ENCODE measurements at regions not wholly inside any gene's neighbourhood (a gene's known extent, or its start where the extent isn't known, plus 50 kb on each side); places are given as distances from the start of the nearest gene placed in this dataset.
A peak's percentile ranks its signal among the peaks of the same experiment; 100 is the strongest.

GRCh38 chr5:60376860-60377259 lies 323.1 kb downstream of the DEPDC1B start:
- DNase-seq (ENCODE audit: low spot score), result no peak

- DNase-seq (ENCODE audit: low spot score), result no peak
These were observed 325.6 kb downstream of the DEPDC1B start for GRCh38 chr5:60374409-60374808.

- DNase-seq (ENCODE audit: low spot score), result no peak
These were observed 327.2 kb downstream of the DEPDC1B start for GRCh38 chr5:60372786-60373185.

- no peak for DNase-seq (ENCODE audit: low spot score)
These were observed 328.9 kb downstream of the DEPDC1B start for GRCh38 chr5:60371065-60371464.

GRCh38 chr5:60370508-60370907 lies 329.5 kb downstream of the DEPDC1B start:
- DNase-seq (ENCODE audit: low spot score), result no peak

- DNase-seq (ENCODE audit: low spot score), result no peak
These were observed 330.6 kb downstream of the DEPDC1B start for GRCh38 chr5:60369391-60369790.

GRCh38 chr5:60368100-60368499 lies 331.9 kb downstream of the DEPDC1B start:
- no peak for DNase-seq (ENCODE audit: low spot score)

GRCh38 chr5:60366489-60366888 lies 333.5 kb downstream of the DEPDC1B start:
- no peak for DNase-seq (ENCODE audit: low spot score)

GRCh38 chr5:60365001-60365400 lies 335.0 kb downstream of the DEPDC1B start:
- DNase-seq (ENCODE audit: low spot score), result no peak

GRCh38 chr5:60362158-60362557 lies 337.8 kb downstream of the DEPDC1B start:
- DNase-seq (ENCODE audit: low spot score), result no peak

- no peak for DNase-seq (ENCODE audit: low spot score)
These were observed 339.6 kb downstream of the DEPDC1B start for GRCh38 chr5:60360355-60360754.

- no peak for DNase-seq (ENCODE audit: low spot score)
These were observed 342.7 kb downstream of the DEPDC1B start for GRCh38 chr5:60357302-60357701.

GRCh38 chr5:60356745-60357144 lies 343.2 kb downstream of the DEPDC1B start:
- DNase-seq (ENCODE audit: low spot score), result no peak

- DNase-seq (ENCODE audit: low spot score), result no peak
These were observed 344.8 kb downstream of the DEPDC1B start for GRCh38 chr5:60355181-60355580.

- no peak for DNase-seq (ENCODE audit: low spot score)
These were observed 345.7 kb downstream of the DEPDC1B start for GRCh38 chr5:60354311-60354710.

GRCh38 chr5:60352992-60353599 lies 346.9 kb downstream of the DEPDC1B start:
- no peak for DNase-seq (ENCODE audit: low spot score)

- DNase-seq (ENCODE audit: low spot score), result no peak
These were observed 349.2 kb downstream of the DEPDC1B start for GRCh38 chr5:60350794-60351193.

GRCh38 chr5:60349891-60350415 lies 350.0 kb downstream of the DEPDC1B start:
- no peak for DNase-seq (ENCODE audit: low spot score)

GRCh38 chr5:60346393-60346792 lies 353.6 kb downstream of the DEPDC1B start:
- no peak for DNase-seq (ENCODE audit: low spot score)

- DNase-seq (ENCODE audit: low spot score), result no peak
These were observed 356.9 kb downstream of the DEPDC1B start for GRCh38 chr5:60343102-60343501.

- no peak for DNase-seq (ENCODE audit: low spot score)
These were observed 358.9 kb downstream of the DEPDC1B start for GRCh38 chr5:60340965-60341471.

- no peak for DNase-seq (ENCODE audit: low spot score)
These were observed 359.6 kb downstream of the DEPDC1B start for GRCh38 chr5:60340326-60340725.

- peak; percentile 77 for DNase-seq (ENCODE audit: low spot score)
These were observed 360.2 kb downstream of the DEPDC1B start for GRCh38 chr5:60339691-60340201.

- no peak for DNase-seq (ENCODE audit: low spot score)
These were observed 361.1 kb downstream of the DEPDC1B start for GRCh38 chr5:60338846-60339245.
